AG08395 (cell line): ENCODE measurements at regions not wholly inside any gene's neighbourhood (a gene's known extent, or its start where the extent isn't known, plus 50 kb on each side); places are given as distances from the start of the nearest gene placed in this dataset.
"Not testable (repeated sequence)": the region's sequence is repeated elsewhere in the genome, so short reads cannot be mapped to it uniquely, and the experiment has no call there.

ENCODE experiments used
- DNase-seq: peaks from one replicate; pipeline ENCODE4 v3.0.0; 2012; ENCODE audit warnings: mixed read lengths, low spot score

DNA sequence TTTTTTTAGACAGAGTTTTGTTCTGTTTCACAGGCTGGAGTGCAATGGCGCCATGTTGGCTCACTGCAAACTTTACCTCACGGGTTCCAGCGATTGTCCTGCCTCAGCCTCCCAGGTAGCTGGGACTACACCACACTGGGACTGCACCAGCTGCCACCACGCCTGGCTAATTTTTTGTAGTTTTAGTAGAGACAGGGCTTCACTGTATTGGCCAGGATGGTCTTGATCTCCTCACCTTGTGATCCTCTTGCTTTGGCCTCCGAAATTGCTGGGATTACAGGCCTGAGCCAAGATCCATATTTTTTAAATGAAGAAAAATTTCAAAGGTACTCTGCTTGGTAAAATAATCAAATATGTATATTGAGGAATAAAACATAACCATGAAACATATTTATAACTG, 195.8 kb upstream of the TPTE start:
- DNase-seq, result not testable (repeated sequence)

DNA sequence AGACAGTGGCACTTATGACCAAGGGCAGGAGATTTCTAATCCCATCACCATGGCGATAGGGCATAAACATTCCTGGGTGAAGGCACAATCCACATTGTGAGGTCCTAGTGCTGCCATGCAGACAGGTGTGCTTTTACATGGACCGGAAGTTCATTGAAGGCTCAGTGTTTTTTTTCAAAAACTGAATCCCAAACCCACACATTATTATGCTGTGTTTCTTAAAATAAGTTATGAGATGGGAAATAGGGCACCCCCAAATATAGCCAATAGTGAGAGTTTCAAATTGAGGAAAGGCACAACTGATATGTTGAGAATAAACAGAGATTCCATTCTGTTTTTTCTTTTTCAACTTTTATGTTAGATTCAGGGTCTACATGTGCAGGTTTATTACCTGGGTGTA, 195.2 kb upstream of the TPTE start:
- not testable (repeated sequence) for DNase-seq

DNA sequence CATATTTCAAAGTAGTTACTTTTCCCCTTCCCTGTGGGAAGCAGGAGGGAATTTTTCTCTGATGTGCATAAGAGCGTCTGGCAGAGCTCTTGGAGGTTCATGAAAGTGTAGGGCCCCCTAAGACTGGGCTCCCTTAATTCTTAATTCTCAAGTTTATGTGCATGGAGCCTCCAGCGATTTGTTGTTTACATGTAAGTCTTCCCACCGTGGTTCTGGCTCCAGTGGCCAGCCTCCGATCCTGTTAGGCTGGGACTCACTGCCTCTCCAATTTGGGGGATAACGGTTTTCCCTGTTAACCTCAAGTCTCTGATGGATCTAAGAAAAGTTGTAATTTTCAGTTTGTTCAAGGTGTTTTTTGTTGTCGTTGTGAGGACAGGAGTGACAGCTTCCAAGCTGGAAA, 192.7 kb upstream of the TPTE start:
- not testable (repeated sequence) for DNase-seq

DNA sequence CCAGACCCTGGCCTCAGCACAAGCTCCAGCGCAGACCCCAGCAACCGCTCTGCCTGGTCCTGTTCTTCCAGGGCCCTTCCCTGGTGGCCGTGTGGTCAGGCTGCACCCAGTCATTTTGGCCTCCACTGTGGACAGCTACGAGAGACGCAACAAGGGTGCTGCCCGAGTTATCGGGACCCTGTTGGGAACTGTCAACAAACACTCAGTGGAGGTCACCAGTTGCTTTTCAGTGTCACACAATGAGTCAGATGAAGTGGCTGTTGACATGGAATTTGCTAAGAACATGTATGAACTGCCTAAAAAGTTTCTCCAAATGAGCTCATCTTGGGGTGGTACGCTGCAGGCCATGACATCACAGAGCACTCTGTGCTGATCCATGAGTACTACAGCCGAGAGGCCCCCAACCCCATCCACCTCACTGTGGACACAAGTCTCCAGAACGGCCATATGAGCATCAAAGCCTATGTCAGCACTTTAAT, 190.7 kb upstream of the TPTE start:
- DNase-seq, result not testable (repeated sequence)

DNA sequence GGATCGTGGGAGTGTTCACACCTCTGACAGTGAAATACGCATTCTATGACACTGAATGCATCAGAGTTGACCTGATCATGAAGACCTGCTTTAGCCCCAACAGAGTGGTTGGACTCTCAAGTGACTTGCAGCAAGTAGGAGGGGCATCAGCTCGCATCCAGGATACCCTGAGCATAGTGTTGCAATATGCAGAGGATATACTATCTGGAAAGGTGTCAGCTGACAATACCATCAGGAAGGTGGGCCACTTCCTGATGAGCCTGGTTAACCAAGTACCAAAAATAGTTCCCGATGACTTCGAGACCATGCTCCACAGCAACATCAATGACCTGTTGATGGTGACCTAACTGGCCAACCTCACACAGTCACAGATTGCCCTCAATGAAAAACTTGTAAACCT, 190.2 kb upstream of the TPTE start:
- DNase-seq, result not testable (repeated sequence)

DNA sequence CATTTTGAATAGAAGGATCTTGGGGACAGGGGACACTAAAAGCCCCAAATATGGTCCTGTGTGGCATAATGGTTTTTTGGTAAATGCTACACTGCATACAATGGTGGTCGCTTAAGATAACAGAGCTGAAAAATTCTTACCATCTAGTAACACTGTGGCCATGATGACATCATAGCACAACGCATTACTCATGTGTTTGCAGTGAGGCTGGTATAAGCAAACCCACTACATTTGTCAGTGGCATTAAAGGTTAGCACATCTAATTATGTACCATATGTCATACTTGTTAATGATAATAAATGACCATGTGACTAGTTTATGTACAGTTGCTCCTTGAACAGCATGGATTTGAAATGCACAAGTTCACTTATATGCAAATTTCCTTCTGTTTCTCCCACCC, 188.4 kb upstream of the TPTE start:
- not testable (repeated sequence) for DNase-seq

DNA sequence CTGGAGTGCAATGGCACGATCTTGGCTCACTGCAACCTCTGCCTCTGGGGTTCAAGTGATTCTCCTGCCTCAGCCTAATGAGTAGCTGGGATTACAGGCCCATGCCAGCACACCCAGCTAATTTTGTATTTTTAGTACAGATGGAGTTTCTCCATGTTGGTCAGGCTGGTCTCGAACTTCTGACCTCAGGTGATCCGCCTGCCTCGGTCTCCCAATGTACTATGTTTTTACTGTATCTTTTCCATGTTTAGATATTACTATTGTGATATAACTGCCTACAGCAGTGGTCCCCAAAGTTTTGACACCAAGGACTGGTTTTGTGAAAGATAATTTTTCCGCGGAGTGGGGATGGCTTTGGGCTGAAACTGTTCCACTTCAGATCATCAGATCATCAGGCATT, 187.0 kb upstream of the TPTE start:
- DNase-seq, result not testable (repeated sequence)

DNA sequence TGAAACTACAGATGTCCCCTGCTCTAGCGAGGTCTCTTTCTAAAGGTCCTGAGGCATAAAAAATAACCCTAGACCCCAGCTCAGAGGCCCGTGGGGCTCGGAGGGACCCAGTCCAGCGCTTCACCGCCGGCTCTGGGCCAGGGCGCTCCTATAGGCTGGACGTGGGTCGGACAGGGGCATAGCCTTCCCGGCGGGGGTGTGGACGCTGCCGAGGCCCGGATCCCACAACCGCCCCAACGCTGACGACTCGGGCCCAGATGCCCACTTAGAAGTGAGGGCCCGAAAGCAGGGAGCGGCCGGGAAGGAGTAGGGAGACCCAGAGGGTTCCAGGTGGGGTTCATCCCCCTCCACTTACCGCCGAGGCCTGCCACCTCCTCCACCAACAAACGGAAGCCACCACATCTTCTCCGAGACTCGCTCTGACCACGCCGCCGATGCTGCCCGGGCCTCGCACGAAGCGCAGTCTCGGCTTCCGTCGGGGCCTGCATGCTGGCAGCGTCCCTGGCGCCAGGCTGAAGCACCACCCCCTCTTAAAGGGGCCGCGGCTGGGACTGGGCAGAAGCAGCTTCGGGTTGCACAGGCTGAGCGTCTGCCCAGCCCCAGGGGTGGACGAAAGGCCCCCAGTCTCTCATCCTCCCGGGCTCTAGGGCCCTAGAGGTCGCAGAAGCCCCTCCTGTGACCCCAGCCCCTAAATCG, 179.0 kb upstream of the TPTE start:
- DNase-seq, result not testable (repeated sequence)

DNA sequence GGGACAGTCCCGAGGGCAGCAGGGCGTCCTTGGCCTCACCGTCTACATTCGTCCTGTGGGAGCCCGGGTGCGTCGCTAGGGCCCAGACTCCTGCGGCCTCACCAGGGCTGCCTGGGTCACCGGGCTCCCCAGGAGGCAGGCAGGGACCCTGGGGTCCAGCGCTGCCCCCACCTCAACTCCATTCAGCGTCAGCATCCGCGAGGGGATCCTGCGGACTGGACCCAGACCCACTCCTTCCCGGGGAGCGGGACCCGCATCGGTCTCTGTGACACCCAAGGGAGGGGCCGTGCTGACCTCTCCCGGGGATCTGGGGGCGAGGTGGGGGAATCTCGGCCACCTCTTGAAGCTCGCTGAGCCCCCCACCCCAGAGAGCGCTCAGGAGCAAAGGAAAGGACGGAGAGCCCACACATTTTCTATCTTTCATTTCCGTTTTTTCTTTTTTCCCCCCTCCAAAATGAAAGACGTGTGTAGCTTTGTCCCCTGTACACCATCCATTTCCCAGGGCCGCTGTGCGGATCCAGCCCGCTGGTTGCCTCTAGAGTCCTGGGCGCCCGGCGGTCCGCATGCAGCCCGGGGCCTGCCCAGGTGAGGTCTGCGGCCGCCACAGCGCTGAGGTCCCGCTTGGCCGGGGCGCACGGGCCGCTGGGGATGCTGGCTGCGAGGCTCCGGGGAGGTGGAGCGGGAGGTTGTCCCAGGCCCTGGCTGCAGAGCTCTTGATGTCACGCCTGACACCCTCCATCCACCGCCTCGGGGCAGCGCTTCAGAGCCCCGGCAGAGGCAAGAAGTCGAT, 178.0 kb upstream of the TPTE start:
- not testable (repeated sequence) for DNase-seq

DNA sequence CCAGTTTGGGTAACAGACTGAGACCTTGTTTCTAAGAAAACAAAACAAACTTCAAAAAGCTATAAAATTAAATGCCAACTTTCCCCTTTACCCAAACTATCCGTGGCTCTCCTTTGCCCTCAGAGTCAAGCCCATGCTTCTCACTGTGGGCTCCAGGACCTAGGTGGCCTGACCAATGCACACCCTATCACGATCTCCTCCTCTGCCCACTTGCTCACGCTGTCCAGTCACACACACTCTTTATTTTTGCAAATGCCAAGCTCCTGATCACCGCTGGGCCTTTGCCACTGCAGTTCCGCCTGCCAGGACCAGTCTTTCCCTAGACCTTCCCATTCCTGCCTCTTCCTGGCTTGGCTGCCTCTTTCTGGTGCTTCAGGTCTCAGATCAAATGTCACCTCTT, 177.1 kb upstream of the TPTE start:
- DNase-seq, result not testable (repeated sequence)

DNA sequence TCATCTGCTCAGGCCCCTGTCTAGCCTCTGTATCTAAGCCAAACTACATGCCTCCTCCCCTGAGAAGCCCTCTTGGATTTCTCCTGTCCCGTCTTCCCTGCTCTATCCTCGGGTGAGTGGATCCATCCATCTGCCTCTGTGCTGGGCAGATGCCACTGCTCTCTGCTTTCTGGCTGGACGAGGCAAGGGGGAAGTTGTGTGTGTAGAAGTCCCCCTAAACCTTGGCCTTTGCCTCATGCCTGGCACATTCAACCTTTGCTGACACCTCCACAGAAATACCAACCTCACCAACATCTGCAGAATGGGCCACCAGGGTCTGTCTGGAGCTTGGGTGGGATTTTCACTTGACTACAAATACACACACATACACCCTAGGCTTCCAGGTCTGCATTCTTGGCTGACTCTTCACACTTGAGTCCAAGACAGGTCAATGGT, 176.2 kb upstream of the TPTE start:
- not testable (repeated sequence) for DNase-seq

DNA sequence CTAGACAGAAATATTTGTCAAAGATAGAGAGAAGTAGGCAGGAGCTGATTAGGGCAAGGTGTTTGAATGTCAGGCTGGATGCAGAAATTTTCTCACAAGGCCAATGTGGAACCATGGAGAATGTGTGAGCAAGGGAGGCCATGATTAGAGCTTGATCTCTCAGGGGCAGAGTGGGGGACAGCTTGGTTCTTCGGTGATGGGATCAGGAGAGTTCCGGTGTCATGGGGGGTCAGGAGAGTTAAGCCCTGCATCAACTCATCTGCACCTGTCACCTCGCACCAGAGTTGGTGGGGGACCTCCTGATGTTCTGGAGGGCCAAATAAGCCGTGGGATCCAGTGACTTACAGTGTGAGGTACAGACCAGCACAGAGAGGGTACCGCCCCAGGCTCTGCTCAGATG, 175.1 kb upstream of the TPTE start:
- DNase-seq, result not testable (repeated sequence)

DNA sequence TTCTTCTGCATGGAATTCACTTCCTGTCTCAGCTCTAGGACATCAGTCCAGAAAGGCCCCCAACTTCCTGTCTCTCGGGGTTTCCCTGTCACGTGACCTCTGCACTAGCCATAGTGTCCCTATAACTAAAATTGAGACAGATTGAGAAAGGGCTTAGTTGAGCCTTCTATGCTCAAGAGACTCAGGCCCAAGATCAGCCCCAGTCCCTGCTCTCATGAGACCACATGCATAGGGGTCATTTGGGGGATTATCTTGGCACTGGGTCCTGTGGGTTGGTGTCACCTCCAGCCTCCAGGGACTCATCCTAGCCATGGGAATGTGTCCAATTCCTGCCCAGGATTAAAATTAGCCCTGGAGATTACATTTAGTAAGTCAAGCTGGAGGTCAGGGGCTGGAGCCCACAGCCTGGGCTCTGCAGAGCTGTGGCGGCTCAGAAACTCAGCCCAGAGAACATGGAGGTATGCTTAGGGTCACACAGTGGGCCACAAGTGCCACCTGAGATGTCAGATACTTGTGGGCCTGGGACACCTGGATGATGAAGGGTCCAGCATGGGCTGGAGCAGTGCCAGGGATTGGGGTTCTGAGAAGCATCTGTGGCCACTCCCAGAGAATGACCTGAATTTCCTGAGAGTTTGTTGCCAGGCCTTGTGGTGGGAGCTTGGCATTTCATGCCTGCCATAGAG, 174.3 kb upstream of the TPTE start:
- DNase-seq, result not testable (repeated sequence)

DNA sequence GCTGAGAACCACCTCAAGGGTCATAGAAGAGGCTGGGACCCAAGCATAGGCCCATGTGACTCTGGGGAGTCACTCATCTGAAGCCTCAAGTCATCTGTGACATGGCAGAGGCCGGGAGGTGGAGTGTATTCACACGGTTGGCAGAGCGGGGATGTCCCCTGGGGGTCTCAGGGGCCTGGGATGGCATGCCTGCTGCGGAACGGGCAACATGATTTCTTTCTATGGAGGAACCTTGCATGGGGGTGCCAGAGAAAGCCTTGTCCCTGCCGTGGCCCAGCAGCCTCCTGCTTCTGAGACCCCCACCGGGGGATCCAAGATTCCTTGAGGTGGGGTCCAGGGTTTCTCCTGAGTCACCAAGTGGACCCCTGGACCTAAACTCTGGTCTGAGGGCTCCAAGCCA, 173.7 kb upstream of the TPTE start:
- DNase-seq, result not testable (repeated sequence)

DNA sequence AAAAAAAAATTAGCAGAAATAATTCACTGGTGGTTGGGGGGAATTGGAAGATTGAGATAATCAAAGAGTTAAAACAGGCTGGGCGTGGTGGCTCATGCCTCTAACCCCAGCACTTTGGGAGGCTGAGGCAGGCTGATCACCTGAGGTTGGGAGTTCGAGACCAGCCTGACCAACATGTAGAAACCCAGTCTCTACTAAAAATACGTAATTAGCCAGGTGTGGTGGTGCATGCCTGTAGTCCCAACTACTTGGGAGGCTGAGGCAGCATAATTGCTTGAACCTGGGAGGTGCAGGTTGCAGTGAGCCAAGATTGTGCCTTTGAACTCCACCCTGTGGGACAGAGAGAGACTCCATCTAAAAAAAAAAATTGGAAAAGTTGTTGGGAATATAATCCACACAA, 173.2 kb upstream of the TPTE start:
- not testable (repeated sequence) for DNase-seq

DNA sequence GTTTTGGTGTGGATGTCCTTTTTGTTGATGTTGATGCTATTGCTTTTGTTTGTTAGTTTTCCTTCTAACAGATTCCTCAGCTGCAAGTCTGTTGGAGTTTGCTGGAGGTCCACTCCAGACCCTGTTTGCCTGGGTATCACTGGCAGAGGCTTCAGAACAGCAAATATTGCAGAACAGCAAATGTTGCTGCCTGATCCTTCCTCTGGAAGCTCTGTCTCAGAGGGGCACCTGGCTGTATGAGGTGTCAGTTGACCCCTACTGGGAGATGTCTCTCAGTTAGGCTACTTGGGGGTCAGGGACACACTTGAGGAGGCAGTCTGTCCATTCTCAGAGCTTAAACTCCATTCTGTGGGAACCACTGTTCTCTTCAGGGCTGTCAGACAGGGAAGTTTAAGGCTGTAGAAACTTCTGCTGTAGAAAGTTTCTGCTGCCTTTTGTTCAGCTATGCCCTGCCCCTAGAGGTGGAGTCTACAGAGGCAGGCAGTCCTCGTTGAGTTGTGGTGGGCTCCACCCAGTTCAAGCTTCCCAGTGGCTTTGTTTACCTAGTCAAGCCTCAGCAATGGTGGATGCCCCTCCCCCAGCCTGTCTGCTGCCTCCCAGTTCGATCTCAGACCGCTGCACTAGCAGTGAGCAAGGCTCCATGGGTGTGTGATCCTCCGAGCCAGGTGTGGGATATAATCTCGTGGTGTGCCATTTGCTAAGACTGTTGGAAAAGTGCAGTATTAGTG, 166.4 kb upstream of the TPTE start:
- not testable (repeated sequence) for DNase-seq

DNA sequence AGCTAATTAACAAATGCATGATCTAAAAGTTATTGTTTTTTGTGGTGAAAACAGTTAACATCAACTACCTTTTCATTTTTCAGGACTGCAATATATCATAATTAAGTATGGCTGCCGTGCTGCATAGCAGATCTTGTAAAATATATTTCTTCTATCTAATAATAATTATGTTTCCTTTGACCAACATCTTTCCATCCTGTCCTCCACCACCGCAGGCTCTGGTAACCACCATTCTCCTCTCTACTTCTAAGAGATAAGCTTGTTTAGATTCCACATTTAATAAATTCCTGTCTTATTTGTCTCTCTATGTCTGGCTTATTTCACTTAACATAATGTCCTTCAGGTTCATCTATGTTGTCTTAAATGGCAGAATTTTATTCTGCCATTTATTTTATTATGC, 162.3 kb upstream of the TPTE start:
- DNase-seq, result not testable (repeated sequence)

DNA sequence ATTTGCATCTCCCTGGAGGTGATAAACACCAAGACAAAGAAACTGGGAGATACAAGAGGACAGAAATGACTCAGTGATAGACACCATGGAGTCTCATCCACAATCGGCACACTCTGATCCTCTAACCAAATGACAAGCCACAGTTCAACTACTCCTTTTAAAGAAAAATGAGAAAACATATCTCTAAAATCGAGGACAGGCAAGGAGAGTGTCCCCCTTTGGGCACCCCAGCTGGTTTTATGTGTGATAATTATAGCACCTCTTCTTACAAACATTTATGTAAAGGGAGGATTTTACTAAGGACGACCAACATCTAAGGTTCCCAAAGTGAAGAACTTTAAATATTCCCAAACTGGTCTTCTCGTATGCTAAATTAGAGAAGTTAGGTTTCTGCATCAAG, 161.5 kb upstream of the TPTE start:
- not testable (repeated sequence) for DNase-seq

DNA sequence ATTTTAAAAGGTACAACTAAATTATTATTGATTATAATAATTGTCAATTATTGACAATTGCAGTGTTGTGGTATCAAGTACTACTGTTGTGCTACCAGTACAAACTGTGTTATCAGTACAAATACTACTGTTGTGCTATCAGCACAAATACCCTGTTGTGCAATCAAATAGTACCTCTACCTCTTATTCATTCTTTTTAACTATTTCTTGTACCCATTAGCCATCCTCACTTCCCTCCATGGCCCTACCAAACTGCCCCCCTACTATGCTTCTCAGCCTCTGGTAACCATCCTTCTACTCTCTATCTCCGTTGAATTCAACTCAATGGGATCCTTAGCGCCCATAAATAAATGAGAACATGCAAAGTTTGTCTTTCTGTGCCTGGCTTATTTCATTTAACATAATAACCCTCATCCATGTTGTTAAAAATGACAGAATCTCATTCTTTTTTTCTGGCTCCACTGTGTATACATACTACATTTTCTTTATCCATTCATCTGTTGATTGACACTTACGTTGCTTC, 160.1 kb upstream of the TPTE start:
- DNase-seq, result not testable (repeated sequence)

DNA sequence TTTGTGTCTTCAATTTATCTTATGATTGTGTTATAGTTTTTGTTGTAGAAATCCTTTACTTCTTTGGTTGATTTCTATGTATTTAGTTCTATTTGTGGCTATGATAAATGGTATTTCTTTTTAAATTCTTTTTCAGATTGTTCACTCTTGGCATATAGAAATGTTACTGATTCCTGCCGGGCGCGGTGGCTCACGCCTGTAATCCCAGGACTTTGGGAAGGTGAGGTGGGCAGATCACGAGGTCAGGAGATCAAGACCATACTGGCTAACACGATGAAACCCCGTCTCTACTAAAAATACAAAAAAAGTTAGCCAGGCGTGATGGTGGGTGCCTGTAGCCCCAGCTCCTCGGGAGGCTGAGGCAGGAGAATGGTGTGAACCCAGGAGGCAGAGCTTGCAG, 158.6 kb upstream of the TPTE start:
- not testable (repeated sequence) for DNase-seq

DNA sequence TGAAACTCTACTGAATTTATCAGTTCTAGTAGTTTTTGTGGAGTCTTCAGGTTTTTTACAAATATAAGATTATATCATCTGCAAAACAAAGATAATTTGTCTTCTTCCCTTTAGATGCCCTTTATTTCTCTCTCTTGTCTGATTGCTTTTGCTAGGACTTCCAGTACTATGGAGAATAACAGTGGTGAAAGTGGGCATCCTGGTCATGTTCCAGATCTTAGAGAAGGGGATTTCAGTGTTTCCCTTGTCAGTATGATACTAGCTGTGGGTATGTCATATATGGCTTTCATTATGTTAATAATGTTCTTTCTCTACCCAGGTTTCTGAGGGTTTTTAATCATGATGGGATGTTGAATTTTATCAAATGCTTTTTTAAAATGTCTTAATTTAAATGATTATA, 158.1 kb upstream of the TPTE start:
- not testable (repeated sequence) for DNase-seq

DNA sequence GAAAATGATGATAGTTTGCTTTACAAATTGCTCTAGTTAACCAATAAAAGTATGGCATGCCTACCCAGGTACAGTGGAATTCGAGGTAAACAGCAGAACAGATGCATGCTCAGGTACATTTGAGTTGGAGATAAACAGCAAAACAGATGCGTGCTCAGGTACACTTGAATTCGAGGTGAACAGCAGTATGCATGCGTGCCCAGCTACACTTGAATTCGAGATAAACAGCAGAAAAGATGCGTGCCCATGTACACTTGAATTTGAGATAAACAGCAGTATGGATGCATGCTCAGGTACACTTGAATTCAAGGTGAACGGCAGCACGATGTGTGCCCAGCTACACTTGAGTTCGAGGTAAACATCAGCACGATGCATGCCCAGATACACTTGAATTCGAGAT, 155.2 kb upstream of the TPTE start:
- DNase-seq, result not testable (repeated sequence)
